AG04450 (cell line): ENCODE measurements at regions not wholly inside any gene's neighbourhood (a gene's known extent, or its start where the extent isn't known, plus 50 kb on each side); places are given as distances from the start of the nearest gene placed in this dataset.

Experiments
- CTCF ChIA-PET: fragments of 300-600, 350-600 bp; formaldehyde crosslinking; extraction: SDS; loops from one replicate; lab custom pipeline; 2022; ENCODE audit warnings: antibody characterized with exemption, inconsistent platforms; lab: Charles Lee
- POLR2A ChIA-PET: fragments of 350-600 bp; formaldehyde crosslinking; extraction: SDS; loops from one replicate; lab custom pipeline; 2021; ENCODE audit warnings: antibody characterized with exemption, inconsistent platforms; lab: Yijun Ruan, JAX
- DNase-seq: peaks from one replicate; pipeline ENCODE4 v3.0.0-alpha.2; 2011; ENCODE audit warnings: low read depth, low spot score
- H3K27ac ChIP-seq: one replicate; pipeline ENCODE4 v1.5.1; 2012; ENCODE audit warnings: low read depth, low read length, control low read depth
- H3K27me3 ChIP-seq: one replicate; pipeline ENCODE4 v1.6.0; 2012; ENCODE audit warnings: low read length; ENCODE audit not compliant: control insufficient read depth, insufficient read depth
- H3K4me3 ChIP-seq: 2 replicates; pipeline ENCODE4 v1.5.1; 2011; ENCODE audit warnings: mild to moderate bottlenecking, low read depth, low read length, control low read depth
- H3K9me3 ChIP-seq: 2 replicates; pipeline ENCODE4 v1.5.1; 2012; ENCODE audit warnings: low read length; ENCODE audit not compliant: control insufficient read depth, insufficient read depth
- TF ChIP-seq, protein P1 (sequence below): IDR thresholded peaks from 2 replicates; pipeline ENCODE4 v1.5.1; 2011; ENCODE audit warnings: low read depth, low read length, control low read depth, inconsistent platforms

DNA sequence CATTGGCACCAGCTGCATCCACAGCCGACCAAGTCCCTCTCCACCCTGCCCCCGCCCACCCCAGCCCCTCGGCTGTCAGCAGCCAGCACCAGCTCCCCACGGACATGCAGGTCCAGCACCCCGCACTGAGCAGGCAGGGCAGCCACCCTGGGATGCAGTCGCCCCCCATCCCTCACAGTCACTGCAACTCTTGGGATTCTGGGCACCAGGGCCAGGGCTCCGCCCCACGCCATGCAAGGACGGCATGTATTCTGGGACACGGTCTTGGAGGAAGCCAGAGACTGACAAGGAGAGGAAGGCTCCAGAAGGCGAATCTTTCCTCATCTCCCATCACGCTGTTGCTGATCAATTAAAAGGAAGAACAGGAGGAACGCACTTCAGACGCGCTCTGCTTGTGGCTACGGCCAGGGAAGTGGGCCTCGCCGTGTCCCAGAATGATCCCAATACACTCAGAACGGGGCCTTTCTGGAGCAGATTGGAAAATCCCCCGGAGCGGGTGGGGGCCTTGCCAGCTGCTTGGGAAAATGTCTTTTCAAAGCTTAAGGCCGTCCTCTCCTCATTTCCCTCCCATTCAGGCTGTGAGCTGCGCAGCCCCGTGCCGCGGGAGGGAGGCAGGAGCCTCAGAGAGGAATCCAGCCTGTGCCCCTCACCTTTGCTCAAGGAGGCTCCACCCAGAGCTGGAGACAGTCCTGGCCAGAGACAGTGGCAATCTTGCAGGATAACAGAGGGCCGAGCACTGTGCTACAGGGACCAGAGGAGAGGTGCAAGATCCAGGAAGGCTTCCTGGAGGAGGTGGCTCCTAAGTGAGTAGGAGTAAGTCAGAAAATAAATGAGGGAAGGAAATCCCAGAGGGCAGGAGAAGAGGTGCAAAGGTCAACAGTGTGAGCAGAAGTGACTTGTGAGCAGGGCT, 54.1 kb upstream of the DIO3 start:
- Histone ChIP-seq H3K27ac (no peak overlapping the region), H3K9me3 (peaks cover under 1% of the 10 kb centered on the region; the same call in 1 of the 2 replicates), H3K27me3 (peaks cover 4% of the 10 kb centered on the region), H3K4me3 (no peak overlapping the region)
- CTCF ChIA-PET, result no interaction called here
- DNase-seq, result no peak
- POLR2A ChIA-PET, result no interaction called here
- TF ChIP-seq, protein P1, sequence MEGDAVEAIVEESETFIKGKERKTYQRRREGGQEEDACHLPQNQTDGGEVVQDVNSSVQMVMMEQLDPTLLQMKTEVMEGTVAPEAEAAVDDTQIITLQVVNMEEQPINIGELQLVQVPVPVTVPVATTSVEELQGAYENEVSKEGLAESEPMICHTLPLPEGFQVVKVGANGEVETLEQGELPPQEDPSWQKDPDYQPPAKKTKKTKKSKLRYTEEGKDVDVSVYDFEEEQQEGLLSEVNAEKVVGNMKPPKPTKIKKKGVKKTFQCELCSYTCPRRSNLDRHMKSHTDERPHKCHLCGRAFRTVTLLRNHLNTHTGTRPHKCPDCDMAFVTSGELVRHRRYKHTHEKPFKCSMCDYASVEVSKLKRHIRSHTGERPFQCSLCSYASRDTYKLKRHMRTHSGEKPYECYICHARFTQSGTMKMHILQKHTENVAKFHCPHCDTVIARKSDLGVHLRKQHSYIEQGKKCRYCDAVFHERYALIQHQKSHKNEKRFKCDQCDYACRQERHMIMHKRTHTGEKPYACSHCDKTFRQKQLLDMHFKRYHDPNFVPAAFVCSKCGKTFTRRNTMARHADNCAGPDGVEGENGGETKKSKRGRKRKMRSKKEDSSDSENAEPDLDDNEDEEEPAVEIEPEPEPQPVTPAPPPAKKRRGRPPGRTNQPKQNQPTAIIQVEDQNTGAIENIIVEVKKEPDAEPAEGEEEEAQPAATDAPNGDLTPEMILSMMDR, result no peak

DNA sequence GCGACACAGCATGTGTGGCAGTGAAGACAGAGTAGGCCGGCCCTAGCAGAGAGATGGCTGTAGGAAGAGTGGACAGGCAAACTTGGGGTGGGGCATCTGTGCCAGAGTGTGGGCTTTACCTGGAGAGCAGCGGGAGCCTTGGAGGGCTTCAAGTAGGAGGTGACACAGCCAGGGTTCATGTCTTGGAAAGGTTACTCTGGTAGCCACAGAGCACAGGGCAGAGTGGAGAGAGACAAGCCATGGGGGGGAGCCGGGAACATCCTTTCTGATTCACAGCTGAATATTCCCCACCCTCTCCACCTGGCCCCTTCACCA, 53.5 kb upstream of the DIO3 start:
- Histone ChIP-seq H3K27me3 (peaks cover 4% of the 10 kb centered on the region), H3K27ac (no peak overlapping the region), H3K4me3 (no peak overlapping the region), H3K9me3 (peaks cover 5% of the 10 kb centered on the region; the same call in 1 of the 2 replicates)
- ChIA-PET POLR2A (no interaction called here), CTCF (no interaction called here)
- TF ChIP-seq, protein P1, result no peak
- no peak for DNase-seq

DNA sequence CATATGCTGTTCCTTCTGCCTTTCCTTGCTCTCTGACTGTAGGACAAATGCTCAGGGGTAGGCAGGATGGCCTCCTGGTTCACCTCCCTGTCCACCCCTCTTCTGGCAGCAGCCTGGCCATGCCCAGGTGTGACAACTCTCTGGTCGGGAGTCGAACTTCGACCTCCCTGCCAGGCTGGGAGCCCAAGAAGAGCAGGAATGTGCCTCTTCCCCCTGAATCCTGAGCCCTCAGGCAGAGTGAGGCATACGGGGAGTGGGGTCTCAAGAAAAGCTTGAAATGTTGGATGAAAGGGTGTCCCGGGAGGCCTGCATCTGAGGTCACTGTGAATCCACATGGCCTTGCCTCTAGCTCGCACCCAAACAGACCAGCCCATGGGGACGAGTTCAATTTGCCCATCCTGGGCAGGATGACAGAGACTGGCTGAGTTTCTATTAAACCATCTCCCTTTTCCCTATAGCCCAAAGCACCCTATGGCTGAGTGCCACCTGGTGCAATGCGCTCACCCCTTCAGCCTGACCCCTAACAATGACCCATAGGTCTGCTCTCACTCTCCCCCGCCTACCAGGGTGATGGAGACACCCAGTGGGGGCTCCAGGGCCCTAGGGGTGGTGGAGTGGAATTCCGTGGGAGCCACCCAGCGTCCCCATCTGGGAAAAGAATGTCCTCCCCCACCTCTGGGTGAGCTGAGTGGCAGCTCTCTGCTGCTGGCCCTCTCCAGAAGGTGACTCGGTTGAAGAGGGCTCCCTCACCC, 52.9 kb upstream of the DIO3 start:
- Histone ChIP-seq H3K9me3 (peaks cover 5% of the 10 kb centered on the region; the same call in 1 of the 2 replicates), H3K27me3 (peaks cover 4% of the 10 kb centered on the region), H3K27ac (no peak overlapping the region), H3K4me3 (no peak overlapping the region)
- no peak for DNase-seq
- TF ChIP-seq, protein P1, result no peak
- CTCF ChIA-PET, result no interaction called here
- POLR2A ChIA-PET, result no interaction called here

- no peak overlapping the region for H3K4me3 ChIP-seq
- ChIA-PET CTCF (no interaction called here), POLR2A (no interaction called here)
- TF ChIP-seq, protein P1, result no peak
- peaks cover 5% of the 10 kb centered on the region; the same call in 1 of the 2 replicates for H3K9me3 ChIP-seq
- no peak overlapping the region for H3K27ac ChIP-seq
- no peak for DNase-seq
- H3K27me3 ChIP-seq, result peaks cover 6% of the 10 kb centered on the region
Measured at GRCh38 chr14:101508948-101509729, 52.2 kb upstream of the DIO3 start.
